ENCODE measurements at regions not wholly inside any gene's neighbourhood (a gene's known extent, or its start where the extent isn't known, plus 50 kb on each side); places are given as distances from the start of the nearest gene placed in this dataset.

DNA sequence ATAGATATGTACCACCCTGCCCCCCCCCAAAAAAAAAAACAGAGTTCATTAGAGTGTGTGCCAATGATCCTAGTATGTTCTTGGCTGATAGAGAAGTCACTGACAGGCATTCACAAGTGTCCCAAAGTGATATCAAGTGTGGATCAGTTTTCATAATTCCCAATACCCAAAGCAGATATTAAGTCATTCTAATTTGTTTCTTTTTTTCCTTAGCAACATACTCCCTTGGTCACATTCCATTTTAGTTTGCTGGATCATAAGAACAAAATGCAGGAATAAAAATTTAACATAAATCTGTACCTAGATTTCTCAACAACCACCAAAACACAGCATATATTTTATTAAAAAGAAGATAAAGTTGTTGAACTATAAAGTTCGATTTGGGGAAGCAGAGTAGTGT, 129.8 kb upstream of the PALMD start:
- Histone ChIP-seq H3K27ac (no peak overlapping the region), H3K27me3 (replicated peaks; ENCODE audit: insufficient read depth) (no peaks in the 10 kb centered on the region), H3K9me3 (no peaks in the 10 kb centered on the region), H3K4me3 (no peak overlapping the region), H3K4me1 (replicated peaks) (no peaks in the 10 kb centered on the region), H3K36me3 (no peaks in the 10 kb centered on the region)
- 88% methylated on average over 1 of the region's 1 CpG for WGBS
- intact Hi-C loops (cut with DNase I), result no loop called here
- DNase-seq (ENCODE audit: low spot score), result no peak
- TF ChIP-seq, protein P1, sequence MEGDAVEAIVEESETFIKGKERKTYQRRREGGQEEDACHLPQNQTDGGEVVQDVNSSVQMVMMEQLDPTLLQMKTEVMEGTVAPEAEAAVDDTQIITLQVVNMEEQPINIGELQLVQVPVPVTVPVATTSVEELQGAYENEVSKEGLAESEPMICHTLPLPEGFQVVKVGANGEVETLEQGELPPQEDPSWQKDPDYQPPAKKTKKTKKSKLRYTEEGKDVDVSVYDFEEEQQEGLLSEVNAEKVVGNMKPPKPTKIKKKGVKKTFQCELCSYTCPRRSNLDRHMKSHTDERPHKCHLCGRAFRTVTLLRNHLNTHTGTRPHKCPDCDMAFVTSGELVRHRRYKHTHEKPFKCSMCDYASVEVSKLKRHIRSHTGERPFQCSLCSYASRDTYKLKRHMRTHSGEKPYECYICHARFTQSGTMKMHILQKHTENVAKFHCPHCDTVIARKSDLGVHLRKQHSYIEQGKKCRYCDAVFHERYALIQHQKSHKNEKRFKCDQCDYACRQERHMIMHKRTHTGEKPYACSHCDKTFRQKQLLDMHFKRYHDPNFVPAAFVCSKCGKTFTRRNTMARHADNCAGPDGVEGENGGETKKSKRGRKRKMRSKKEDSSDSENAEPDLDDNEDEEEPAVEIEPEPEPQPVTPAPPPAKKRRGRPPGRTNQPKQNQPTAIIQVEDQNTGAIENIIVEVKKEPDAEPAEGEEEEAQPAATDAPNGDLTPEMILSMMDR (IDR thresholded peaks at IDR 0.05), result no peak
- no peak for TF ChIP-seq POLR2AphosphoS5 (IDR thresholded peaks at IDR 0.05)
- TF ChIP-seq POLR2A (IDR thresholded peaks at IDR 0.05), result no peak

DNA sequence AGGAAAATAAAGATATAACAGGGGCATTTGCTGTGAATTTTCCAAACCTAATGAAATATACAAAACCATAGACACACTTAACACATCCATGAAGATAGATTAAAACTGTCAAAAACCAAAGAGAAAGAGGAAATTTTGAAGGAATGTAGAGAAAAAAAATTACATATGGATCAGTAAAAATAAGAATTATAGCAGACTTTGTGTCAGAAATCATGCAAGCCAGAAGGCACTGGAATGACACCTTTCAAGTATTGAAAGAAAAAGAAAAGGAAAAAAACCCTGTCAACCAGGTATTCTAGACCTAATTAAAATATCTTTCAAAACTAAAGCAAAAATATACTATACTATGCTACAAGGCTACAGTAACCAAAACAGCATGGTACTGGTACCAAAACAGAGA, 125.8 kb upstream of the PALMD start:
- Histone ChIP-seq H3K27me3 (replicated peaks; ENCODE audit: insufficient read depth) (no peaks in the 10 kb centered on the region), H3K4me3 (no peak overlapping the region), H3K27ac (no peak overlapping the region), H3K4me1 (replicated peaks) (no peaks in the 10 kb centered on the region), H3K9me3 (no peaks in the 10 kb centered on the region), H3K36me3 (no peaks in the 10 kb centered on the region)
- intact Hi-C loops (cut with DNase I), result no loop called here
- DNase-seq (ENCODE audit: low spot score), result no peak
- TF ChIP-seq, protein P1 (IDR thresholded peaks at IDR 0.05), result no peak
- TF ChIP-seq POLR2A (IDR thresholded peaks at IDR 0.05) (no peak), POLR2AphosphoS5 (IDR thresholded peaks at IDR 0.05) (no peak)

DNA sequence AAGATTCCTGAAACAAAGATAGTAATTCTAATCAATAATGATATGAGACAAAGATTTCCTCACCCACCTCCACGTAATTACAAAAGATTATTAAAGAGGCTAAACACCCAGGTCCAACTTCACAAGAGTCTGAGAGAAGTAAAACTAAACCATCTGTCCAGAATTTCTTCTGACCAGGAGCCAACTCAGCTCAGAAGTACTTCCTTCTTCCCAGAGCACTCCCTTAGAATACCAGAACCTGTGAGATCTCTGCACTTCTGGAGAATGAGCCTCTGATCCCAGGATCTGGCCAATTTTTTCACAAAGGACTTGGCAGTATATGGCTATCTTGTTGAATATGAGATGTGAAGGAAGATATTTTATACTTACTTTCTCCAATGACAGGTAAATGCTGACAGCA, 120.6 kb upstream of the PALMD start:
- no peak overlapping the region for H3K4me3 ChIP-seq
- intact Hi-C loops (cut with DNase I), result no loop called here
- H3K36me3 ChIP-seq, result no peaks in the 10 kb centered on the region
- no peaks in the 10 kb centered on the region for H3K4me1 ChIP-seq (replicated peaks)
- WGBS, result 61% methylated on average over 1 of the region's 1 CpG
- H3K27ac ChIP-seq, result no peak overlapping the region
- TF ChIP-seq, protein P1 (IDR thresholded peaks at IDR 0.05), result no peak
- TF ChIP-seq POLR2AphosphoS5 (IDR thresholded peaks at IDR 0.05) (no peak), POLR2A (IDR thresholded peaks at IDR 0.05) (no peak)
- DNase-seq (ENCODE audit: low spot score), result no peak
- no peaks in the 10 kb centered on the region for H3K9me3 ChIP-seq
- H3K27me3 ChIP-seq (replicated peaks; ENCODE audit: insufficient read depth), result no peaks in the 10 kb centered on the region

DNA sequence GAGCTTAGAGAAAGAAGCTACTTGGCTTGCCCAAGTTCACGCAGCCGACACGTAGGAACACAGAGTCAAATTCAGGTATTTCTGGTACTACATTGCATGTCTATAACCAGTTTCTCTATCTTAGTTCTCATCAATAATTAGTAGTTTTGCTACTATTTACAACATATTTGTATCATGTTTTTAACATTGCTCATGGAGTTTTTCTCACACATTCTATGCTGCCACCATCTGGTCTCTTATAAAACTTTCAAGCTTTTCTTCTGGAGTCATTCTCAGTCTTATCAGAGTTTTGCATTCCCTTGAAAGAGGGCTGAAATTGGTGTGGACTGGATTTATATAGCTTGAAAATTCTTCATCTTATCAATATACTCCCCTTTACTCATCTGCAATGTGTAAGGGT, 118.8 kb upstream of the PALMD start:
- no peak for DNase-seq (ENCODE audit: low spot score)

DNA sequence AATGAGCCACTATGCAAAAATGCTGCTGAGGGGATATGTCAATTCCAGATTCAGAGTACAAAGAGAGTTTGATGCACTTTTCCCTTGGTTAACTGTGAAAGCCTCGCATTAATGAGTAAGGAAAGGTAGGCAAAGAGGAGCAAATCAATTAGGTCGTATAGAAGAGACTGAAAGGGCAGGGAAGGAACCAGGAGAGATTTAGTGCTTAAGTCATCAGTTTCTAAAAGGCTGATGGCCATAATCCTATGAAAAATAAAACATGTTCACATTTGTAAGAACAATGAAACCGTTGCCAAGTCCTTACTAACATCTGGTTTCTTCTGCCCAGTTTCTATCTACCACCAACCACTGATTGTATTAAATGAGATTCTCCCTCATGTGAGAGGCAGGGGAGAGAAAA, 118.4 kb upstream of the PALMD start:
- Histone ChIP-seq H3K36me3 (no peaks in the 10 kb centered on the region), H3K4me3 (no peak overlapping the region), H3K9me3 (no peaks in the 10 kb centered on the region), H3K27ac (no peak overlapping the region), H3K4me1 (replicated peaks) (no peaks in the 10 kb centered on the region), H3K27me3 (replicated peaks; ENCODE audit: insufficient read depth) (no peaks in the 10 kb centered on the region)
- WGBS, result 76% methylated on average over 3 of the region's 3 CpGs
- intact Hi-C loops (cut with DNase I), result no loop called here
- DNase-seq (ENCODE audit: low spot score), result no peak
- no peak for TF ChIP-seq POLR2A (IDR thresholded peaks at IDR 0.05)

More for the DNA sequence above, 118.8 kb upstream of the PALMD start:
- TF ChIP-seq, protein P1 (IDR thresholded peaks at IDR 0.05), result no peak
- TF ChIP-seq POLR2A (IDR thresholded peaks at IDR 0.05), result no peak
- TF ChIP-seq POLR2AphosphoS5 (IDR thresholded peaks at IDR 0.05), result no peak
- intact Hi-C loops (cut with DNase I), result no loop called here
- WGBS, result 74% methylated on average over 3 of the region's 3 CpGs
- Histone ChIP-seq H3K36me3 (no peaks in the 10 kb centered on the region), H3K4me3 (no peak overlapping the region), H3K27me3 (replicated peaks; ENCODE audit: insufficient read depth) (no peaks in the 10 kb centered on the region), H3K4me1 (replicated peaks) (no peaks in the 10 kb centered on the region), H3K27ac (no peak overlapping the region), H3K9me3 (no peaks in the 10 kb centered on the region)
